Right hindlimb (tissue), 1 donor: ENCODE measurements at regions not wholly inside any gene's neighbourhood (a gene's known extent, or its start where the extent isn't known, plus 50 kb on each side); places are given as distances from the start of the nearest gene placed in this dataset.

Source experiments
- DNase-seq: peaks from one replicate; pipeline ENCODE4 v3.0.0-alpha.2; 2018

DNA sequence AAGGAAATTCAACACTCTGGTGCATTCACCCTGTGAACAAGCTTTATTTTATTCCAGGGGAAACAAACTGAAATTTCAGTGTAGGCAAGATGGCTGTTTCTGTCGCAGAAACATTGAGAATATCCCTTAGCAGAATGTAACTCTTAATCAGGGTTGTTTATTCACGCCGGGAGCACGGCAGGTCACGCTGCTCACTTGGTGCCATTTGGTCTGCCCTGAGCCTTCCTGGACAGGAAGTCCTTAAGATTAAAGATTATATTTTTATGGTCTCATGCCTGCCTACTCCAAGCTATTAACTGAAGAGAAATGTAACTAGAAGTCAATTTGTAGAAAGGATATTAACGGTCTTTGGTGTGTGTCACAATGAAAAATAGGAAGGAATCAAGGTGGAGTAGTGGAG is 185.3 kb upstream of the ARGLU1 start:
- DNase-seq: no peak

- no peak for DNase-seq
Measured at GRCh38 chr13:106752584-106753170, 184.7 kb upstream of the ARGLU1 start.

DNA sequence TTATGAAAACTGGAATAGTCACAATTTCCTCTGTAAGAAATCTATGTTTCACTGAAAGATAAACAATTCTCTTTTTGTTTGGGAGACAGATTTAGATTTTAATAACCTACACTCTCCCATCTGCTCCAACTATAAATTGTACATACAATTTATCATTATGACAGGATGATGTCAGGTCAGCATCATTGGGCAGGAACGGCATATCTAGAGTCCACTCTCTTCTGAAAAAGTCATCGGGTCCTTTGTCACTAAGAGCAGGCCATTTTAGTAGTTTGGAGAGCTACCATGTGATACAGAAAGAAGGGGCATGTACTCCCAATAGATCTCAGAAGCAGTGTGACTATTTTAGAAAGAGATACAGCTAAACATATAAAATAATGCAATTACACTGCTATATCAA is 180.8 kb upstream of the ARGLU1 start:
- DNase-seq: no peak

DNA sequence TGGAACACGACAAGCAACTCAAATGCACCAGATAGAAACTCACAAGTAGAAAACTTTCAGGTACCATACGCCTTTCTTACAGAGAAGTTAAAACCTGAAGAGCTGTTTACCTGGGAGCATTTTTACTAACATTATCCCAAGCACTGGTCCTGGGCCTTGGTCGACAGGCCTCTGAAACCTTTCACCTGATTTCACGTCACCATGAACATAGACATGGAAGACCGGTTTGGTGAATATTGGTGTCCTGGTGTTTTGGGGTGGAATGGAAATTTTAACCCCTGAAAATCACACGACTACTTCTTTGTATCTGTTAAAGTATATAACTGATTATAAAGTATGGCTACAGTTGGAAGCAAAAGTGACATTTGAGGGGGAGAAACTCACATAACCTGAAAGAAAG is 176.6 kb upstream of the ARGLU1 start:
- no peak for DNase-seq

DNA sequence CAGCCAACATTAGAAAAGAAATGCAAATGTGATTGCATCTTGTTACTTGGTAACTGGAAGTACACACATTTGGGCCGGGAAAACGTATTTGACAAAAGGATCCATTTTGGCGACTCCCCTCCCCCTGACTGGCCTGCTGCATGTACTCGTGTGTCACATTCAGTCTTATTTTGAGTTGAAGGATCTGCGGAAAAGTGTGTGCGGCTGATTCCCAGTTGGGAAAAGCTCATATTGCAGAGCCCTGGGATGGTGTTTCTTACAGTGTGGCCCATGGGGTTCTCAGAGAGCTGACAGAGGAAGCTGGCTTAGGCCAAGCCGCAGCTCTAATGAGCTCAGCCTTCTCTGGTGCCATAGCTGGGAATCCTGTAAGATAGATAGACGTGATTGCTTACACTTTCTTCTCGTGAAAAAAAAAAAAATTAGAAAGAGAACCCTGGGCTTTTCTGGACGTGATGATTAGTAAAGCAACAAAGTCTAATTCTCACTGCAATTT is 170.3 kb upstream of the ARGLU1 start:
- no peak for DNase-seq

GRCh38 chr13:106736941-106737340 is 169.0 kb upstream of the ARGLU1 start:
- no peak for DNase-seq

DNA sequence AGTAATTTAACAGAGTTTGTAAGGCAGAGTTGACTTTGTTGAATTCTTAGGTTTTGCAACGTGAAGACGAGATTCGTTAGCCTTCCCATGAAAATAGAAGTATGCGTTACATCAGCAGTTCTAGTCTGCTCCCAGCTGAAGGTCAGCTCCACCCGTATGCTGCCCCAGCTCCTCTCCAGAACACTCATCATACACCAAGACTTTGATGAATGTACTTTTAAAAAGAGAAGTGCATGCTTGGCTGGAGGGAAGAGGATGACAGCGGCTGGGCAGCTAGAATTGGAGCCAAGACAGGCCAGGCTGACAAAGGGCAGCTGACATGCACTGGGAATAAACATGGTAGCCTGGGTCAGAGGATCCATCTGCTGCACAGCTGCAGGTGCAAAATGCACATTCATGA is 166.3 kb upstream of the ARGLU1 start:
- no peak for DNase-seq

- DNase-seq: no peak
Measured at GRCh38 chr13:106723036-106723435, 155.1 kb upstream of the ARGLU1 start.

- DNase-seq: no peak
Measured at GRCh38 chr13:106722620-106723019, 154.7 kb upstream of the ARGLU1 start.

DNA sequence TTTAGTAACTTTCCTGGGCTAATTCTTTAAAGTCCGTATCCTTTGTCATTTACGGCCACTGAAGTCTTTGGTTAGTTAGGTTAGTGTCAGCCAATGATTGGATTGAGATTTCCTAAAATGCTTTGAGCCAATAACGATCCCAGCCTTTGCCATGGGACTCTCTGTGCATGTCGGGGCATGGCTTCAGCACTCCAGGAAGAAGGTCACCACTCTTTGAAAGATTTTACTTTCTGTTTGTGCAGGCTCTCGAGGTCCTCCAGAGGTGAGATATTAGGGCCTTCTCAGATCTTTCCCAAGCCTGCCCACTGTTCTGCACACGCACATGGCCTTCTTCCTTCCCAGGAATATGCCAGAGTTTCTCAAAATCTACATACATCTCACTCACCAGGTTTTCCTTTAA is 153.7 kb upstream of the ARGLU1 start:
- no peak for DNase-seq

DNA sequence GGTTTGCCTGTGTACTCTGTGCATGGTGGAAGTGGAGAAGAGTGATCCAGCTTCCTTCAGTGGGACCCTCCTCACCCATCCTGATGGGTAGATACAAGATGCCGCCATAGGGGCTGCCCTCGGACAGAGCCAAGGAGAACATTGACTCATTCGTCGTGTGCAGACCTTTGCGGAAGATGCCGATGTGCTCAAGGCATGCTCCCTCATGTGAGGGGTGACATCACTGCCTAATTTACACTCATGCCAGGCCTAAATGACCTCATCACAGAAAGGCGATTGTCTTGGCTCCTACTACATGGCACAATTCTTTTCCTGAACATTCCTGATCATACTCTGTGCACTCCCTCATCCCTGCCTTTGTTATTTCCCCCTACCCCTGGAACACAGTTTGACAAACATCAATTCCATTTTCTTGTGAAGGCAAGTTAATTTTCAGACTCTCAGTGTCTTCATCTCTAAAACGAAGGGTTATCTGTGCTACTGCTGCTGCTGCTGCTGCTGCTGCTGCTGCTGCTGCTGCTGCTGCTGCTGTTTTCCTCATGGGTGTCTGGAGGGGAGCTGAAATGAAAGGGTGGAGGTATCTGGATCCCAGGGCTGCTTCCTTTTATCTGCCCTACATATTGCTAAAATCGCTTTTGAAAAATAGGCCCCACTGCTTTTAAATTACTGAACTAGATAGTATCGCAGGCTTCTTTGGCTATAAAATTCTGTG is 146.5 kb upstream of the ARGLU1 start:
- DNase-seq: no peak

- no peak for DNase-seq
Measured at GRCh38 chr13:106712381-106712780, 144.4 kb upstream of the ARGLU1 start.

DNA sequence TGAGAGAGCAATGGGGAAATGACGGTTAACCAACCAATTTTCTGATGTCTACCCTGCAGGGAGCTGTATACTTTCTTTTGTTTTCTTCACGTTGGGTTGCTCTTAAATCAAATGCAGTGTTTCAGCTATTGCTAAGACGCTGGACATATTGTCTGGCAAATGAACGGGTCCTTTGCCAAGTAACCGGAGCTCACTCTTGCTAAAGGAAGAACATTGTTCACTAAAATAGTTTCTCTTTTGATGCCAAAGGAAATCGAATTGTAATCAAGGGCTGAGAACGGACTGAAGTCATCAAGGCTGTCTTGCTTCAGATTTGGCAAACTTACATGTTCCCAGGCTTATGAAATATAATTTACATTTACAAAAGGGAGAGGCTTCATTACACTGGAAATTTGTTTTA is 142.3 kb upstream of the ARGLU1 start:
- peak; percentile 30 for DNase-seq

DNA sequence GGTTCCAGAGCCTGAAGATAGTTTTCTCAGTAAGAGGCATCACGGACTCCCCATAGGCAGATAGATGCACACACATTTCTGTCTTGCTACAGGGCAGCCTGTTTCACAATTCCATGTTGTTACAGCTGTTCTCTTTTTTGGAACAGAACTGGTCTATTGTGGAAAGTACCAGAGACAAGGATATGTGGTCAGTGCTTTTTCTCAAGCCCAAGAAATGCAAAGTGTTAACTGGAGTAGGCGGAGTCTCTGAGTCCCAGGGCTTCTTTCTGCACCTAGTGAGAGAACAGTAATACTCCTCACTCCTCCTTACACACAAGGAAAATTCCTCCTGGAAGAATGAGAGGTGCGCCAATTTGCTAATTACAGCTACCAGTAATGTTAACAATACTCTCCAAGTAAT is 141.6 kb upstream of the ARGLU1 start:
- no peak for DNase-seq

DNA sequence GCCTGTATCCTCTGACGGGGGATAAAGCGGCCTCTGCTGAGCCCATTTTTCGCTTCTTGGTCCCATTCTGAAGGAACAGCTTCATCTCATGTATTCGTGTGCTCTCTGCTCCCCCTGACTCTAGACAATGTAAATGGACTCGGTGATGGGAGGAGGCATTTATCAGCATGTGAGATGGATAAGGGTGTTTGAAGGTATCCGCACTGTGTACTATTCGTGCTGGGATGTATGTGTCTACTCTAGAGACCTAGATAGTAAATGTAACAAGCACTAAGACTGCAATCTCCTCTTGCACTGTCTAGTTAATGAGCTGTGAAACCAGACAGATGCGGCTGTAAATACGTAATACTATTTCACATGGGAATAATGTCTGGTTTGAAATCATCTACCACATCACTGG is 134.6 kb upstream of the ARGLU1 start:
- no peak for DNase-seq

DNA sequence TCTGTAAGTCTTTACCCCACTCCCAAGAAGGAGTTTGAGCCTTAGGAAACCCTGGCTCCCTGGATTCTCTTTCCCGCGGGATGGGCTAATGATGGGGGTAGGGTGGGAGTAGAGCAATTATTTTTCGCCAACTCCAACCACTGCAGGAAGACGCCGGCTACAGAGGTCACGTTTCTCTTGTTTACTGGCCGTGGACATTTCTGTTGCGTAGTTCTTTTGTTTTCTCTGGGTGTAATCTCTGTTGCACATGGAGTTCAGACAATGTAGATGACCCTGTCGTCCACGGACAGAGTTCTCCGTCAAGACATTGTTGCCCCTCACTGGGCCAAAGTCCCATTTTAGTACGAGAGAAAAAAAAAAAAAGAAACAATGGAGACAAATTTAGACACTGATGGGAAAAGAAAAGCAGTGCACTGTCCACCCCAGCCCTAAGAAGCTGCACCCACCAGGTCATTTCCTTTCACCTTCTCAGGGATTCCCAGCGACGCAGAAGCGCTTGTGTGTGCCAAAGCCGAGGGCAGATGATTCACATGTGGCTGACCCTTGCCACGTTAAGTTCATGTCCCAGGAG is 133.9 kb upstream of the ARGLU1 start:
- peak; percentile 23 for DNase-seq

- DNase-seq: no peak
Measured at GRCh38 chr13:106700439-106700838, 132.5 kb upstream of the ARGLU1 start.

DNA sequence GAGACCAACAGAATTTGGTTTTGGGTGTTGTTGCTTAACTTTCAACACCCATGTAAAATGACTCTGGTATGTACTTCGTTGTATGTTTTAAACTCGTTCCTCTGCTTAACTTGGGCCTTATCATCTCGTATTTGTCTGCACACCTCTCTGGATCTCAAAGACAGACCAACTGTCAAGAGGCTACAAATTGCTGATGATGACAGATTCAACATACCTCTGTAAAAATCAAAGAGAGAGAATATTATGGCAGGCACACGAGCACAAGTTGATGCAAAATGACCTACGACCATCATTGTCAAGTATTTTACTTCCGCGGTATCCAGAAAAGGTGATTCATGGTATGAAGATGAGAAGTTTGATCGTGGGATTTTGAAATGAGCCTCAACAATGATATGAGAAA is 132.1 kb upstream of the ARGLU1 start:
- no peak for DNase-seq

DNA sequence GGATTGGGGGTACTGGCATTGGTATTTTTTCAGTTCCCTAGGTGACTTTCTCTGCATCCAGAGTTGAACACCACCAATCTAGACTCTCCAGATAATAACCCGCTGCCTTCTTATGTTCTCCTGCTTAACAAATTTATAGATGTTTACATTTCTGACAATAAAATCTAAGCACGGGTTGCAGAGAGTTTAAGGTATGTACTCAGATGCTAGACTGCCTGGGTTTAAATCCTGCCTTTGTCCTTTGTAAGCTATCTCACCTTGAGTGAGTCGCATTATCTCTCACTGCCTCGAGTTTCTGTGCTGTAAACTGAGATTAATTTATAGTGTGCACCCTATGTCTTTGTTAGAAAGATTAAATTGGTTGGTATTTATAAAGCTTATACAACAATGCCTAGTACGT is 131.4 kb upstream of the ARGLU1 start:
- DNase-seq: no peak

DNA sequence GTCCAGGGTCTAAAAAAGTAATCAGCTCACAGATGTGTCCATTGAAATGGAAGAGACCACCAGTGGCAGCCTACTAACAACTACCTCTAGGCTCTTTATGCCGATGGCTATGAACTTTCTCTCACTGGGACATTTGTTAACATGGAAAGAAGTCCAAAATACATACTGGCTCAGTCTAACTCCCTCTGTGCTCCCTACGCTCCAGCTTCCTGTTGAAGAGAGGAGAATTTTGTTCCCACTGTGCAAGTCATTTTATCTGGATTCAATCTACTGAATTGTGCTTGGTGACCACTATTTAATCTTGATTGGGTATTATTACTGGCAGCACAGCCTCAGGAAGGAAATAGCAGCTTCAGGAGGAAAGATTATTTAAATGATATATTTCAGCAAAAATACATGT is 128.8 kb upstream of the ARGLU1 start:
- no peak for DNase-seq

- DNase-seq: no peak
Measured at GRCh38 chr13:106696140-106696539, 128.2 kb upstream of the ARGLU1 start.

GRCh38 chr13:106695139-106695538 is 127.2 kb upstream of the ARGLU1 start:
- no peak for DNase-seq

DNA sequence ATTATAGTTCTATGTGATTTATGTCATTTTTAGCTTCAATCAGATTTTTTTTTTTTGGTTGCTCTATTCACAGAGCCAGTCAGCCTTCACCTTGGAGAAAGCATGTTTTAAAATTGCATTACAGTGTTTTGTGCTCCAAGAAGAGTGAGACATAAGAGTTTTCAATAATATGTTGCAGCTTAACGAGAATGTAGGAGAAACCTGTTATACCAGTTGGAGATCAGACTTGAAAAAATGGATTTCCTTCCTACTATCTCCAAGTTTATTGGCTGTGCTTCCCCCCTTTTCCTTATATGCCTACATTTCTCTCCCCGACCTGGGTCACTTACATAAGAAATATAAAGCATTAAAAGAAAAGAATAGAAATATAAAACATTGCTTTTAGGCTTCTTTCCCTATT is 123.9 kb upstream of the ARGLU1 start:
- no peak for DNase-seq

DNA sequence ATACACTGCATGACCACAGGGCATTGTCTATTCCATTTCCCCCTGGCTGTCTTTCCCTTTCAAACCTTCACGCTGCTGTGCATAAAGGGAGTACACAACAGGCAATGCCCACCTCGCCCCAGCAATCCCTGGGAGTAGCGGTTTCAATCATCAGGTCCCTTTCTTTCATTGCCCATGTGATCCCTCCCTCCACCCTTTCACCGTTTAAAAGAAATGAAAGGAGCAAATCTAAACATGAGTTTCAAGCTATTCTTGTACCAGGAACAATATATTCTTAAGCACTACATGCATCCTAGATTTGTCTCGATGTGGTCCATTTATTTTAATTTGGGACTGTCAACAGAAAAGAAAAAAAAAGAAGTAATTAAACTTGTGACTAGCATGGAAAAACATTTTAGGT is 123.4 kb upstream of the ARGLU1 start:
- DNase-seq: no peak

DNA sequence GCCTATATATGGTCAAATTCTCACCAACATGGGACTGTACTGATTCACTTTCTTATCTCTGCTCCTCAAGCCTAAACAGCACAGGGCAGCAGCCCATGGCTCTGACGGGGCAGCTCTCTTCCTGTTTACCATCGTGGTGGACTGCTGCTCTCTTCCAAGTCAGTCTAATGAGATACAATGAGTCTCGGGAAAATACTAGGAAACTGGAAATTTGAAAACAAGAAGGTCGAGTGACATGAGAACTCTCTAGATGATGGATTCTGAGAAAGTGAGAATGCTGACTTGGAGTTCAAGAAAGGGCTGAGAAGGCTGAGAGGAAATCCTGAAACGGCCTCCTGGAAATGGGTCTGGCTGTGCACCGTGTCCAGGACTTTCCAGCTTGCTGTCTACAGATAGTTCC is 122.8 kb upstream of the ARGLU1 start:
- DNase-seq: no peak
